Amygdala (tissue), 56 donors: ENCODE measurements at regions not wholly inside any gene's neighbourhood (a gene's known extent, or its start where the extent isn't known, plus 50 kb on each side); places are given as distances from the start of the nearest gene placed in this dataset.

ENCODE experiments used
- DNase-seq, 56 donors: peaks; one replicate each; lab custom pipeline; 2025; lab: John Stamatoyannopoulos, UW

DNA sequence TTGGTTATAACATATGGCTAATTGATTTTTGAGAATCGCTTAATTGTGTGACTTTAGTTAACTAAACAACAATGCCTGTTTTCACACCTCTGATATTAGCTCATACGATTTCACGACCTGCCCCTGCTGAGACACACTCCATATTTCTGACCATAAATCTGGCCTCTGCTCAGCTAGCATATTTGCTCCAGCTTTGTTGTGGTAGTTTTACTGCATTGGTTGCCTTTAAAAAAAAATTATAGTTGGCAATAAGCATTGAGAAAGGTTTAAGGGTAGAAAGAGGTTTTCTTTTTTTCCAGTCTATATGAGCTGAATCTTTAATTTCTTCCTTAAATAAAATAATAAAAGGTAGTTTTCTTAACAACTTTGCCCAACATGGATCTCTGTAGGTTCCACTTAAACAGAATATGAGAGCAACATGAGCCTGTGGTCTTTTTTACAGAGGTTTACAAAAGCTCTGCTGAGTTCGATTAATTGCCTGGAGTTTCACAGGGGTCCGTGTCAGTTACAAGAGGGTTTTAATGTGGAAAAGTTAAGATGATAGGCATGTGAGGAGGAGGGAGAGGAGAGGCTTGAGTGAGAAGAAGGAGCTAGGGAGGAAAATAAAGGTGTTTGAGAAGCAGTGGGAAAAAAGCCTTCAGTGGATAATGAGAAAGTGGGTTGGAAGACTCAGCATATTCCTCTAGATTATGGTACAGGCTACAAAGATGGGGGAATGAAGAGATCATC, 318.2 kb downstream of the CXCL12 start:
- no peak for DNase-seq

DNA sequence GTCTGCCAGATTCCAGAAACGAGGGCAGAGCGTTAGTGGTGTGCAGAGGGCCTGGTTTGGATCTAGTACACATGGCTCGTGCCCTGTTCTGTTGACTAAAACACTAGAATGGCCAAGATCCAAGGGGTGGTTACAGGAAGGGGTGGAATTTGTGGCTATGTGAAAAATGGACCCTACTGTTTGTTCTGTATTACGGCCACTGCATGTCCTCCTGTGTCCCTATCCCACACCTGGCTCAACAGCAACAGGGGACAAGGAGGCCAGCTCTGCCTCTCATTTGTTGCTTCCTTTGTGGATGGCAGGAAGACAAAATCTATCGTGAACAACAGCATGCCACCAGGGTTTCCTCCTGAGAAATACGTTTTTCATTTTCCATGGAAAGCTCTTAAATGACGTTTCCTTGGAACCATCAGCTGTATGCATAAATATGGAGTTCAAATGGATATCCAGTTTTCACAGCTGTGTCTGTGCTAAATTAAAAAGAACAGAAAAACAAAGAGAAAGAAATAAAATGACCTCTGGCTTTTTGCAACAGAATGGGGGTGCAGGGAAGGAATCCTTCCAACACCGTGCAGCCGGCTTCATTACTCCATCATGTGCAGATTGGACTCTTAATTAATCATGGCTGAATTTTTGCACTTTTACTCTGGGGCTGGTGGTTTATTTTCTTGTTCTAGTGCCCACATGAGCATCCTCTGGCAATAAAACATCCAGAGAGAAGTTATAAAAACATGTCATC, 318.9 kb downstream of the CXCL12 start:
- DNase-seq = no peak

DNA sequence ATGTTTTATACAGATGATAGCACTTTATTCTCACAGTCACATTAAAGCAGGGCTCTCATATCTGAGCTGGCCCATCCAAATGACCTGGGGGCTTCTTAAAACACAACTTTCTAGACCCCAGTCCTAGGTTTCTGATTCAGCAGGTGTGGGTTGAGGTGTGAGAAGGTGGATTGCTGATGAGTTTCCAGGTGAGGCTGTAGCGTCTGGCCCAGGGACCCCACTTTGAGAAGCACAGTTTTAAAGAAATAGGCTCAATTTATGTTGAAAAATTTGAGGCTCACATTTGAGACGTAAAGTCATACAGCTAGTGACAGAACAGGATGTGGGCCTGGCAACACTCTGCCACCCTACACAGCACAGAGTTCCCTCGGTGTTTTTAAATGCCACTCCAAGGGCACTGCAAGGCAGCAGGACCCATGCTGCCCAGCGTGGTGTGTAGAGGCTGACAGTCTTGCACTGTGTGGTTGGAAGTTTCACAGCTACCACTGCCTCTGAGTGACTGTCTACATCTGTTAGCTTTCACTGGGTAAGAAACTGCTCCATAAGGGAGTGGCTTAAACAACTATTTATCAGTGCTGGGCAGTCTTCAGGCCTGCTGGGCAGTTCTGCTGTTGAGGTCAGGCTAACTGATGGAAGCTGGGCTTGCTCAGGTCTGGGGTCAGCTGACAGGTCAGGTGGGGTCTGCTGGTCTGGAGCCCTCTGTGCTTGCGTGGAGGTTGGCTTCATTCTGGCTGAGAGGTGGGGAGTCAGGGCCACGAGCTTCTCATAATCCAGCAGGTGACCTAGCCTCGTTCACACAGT, 319.7 kb downstream of the CXCL12 start:
- no peak for DNase-seq

DNA sequence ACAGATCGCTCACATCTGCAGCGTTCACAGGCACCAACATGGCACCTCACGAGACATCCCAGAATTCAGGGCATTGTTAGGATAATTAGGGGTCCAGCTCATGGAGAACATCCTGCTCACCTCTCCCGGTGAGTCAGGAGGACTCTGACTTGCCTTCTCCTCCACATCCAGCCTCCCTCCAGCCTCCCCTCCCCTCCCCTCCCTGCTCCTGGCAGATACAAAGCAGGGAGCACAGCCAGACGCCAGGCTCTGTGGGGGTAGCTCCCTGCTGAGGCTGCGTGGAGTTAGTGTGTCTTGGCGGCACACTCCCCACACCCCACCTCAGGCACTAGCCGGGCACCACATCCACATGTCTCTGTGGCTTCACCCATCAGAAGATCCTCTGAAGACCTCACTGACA, 320.6 kb downstream of the CXCL12 start:
- DNase-seq = no peak

GRCh38 chr10:44063686-44064085, 321.2 kb downstream of the CXCL12 start:
- DNase-seq = no peak

DNA sequence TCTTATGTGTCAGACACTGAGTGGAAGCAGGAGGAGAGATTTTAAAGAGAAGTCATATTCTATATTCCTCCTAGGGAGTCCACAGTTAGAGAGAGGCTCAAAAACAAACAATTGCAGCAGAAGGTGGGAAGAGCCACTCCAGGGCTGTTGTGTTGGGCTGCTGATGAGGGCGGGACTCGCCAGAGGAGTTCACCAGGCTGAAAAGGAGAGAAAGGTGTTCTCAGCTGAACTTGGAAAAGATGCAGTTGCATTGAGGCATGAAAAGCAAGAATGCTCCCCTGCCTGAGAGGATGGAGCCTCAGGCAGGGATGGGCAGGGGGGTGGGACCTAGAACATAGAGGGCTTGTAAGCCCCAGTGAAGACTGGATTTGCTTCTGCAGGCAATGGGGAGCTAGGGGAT, 324.2 kb downstream of the CXCL12 start:
- no peak for DNase-seq

- DNase-seq = no peak
These were observed 324.7 kb downstream of the CXCL12 start for GRCh38 chr10:44060221-44060620.

- no peak for DNase-seq
These were observed 326.6 kb downstream of the CXCL12 start for GRCh38 chr10:44058259-44058658.

GRCh38 chr10:44056967-44057805, 327.7 kb downstream of the CXCL12 start:
- DNase-seq = no peak

- no peak for DNase-seq
These were observed 328.7 kb downstream of the CXCL12 start for GRCh38 chr10:44056206-44056605.

- DNase-seq = no peak
These were observed 330.9 kb downstream of the CXCL12 start for GRCh38 chr10:44054046-44054445.

DNA sequence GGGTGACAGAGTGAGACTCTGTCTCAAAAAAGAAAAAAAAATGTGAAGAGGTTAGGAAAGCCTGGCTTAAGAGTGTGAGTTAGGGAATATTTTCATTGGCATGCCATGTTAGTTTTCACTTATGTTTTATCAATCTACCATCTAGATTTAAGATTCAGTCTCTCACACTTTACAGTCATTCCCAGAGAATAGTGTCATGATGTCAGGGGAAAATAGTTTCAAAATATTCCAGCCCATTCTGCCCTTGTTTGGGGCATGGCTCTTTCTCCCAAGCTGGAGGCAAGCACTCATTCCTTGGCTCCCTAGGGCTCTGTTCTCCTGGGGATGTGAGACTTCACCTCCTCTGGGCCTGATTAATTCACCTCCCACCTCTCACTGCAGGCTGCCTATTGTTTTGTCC, 331.5 kb downstream of the CXCL12 start:
- no peak for DNase-seq

DNA sequence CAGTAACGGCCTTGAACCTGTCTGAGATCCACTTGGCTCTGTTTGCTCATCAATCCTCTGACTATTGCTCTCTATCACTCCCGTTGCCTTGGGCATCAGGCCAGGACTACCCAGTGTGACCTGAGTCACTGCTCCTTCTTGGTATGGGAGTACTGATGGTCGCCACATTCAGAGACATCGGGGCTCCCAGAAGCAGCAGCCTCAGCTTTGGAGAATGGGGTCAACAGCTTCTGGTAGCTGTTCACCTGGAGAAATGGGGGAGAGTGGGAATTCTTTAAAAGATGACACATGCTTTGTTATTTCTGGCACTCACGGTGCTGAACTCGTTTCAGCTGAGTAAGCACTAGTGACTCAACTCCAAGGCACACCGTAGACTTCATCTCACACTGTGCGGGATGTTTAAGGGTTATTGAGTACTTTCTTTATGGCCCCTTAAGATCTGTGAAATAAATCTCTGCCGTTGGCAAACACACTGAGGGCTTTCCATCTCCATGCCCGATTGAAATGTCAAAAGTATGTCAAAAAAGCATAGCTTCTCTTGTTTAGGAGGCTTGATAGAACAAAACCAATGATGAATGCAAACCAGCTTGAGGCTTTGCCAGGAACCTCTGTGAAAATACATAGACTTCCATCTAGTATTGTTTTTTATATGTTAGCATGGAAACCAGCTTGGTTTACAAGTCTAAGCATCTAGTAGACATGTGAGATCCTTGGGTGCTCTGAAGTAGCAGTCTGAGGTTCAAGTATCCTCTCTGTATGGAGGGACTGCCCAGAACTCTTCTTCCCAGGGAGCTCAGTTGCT, 333.1 kb downstream of the CXCL12 start:
- DNase-seq = no peak

DNA sequence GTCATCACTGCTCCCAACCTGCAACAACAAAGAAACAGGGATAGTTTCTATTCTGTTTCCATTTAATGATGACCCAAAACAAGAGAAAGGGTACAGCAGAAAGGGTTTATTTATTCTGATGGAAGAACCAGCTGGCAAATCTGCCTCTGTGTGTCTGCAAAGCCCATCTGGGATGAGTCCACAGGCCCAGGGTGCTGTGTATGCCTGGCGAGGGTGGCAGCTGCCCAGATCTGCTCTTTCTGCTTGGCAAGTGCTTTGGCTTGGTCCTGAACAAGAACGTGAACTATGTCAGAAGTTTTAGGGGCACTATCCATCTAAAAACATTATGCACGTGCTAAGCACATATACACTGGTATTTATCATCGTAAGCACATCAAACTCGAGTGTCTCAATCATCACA, 333.8 kb downstream of the CXCL12 start:
- DNase-seq = no peak

GRCh38 chr10:44049301-44050015, 335.4 kb downstream of the CXCL12 start:
- DNase-seq = no peak

GRCh38 chr10:44047361-44047760, 337.5 kb downstream of the CXCL12 start:
- DNase-seq = no peak

- peak in 13 of 56 donors; percentile 7 to 50 (median 18) for DNase-seq
These were observed 338.3 kb downstream of the CXCL12 start for GRCh38 chr10:44046605-44047004.

DNA sequence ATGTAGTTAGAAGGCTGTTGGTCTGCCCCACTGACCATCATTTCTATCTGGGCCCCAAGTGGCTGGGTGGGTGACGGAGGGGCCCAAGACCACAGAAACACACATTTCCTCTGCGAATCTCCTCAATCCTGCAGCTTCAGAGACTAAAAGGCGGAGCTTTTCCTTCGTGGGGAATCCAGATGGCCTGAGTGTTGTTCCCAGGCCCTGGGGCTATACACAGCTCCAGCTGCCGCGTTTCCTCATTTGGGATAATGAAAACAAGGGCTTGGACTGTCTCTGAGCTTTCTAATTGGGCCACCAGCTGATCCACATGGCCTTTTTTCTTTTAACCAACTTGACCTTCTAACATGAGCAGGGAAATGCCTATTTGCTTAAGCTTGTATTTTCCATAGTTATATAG, 339.9 kb downstream of the CXCL12 start:
- DNase-seq = no peak

DNA sequence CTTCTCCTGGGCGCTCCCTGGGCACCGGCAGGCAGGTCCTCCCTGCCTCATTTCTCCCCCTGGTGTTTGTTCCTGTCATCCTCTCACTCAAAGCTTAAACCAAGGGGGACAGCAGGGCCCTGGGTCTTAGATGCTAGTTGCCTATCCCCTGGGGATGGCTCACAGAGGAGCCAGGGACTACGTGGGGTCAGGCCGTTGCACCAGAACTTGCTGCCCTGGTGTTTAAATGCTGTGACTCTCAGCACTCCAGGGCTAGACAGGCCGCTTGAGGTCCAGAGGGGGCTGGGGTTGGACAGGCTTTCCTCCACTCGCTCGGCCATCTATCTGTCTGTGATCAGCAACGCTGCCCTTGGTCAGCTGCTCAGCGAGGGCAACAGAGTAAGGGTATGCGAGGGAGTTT, 340.3 kb downstream of the CXCL12 start:
- no peak for DNase-seq
